A549 (cell line): ENCODE measurements at regions not wholly inside any gene's neighbourhood (a gene's known extent, or its start where the extent isn't known, plus 50 kb on each side); places are given as distances from the start of the nearest gene placed in this dataset.

Experiments used
- ATAC-seq, 2 experiments: fragments of 200-7000 bp in 1 of 2; fragments of >200 bp in 1 of 2; cut with Nextera tagmentation in 1 of 2; cut with Tn5 transposase in 1 of 2; 3 replicates each; pipeline versions ENCODE4 v1.8.0 to v1.9.1; 2018 to 2020; ENCODE audit warnings: mild to moderate bottlenecking in 1 of 2, moderate library complexity in 1 of 2
- CTCF ChIA-PET: fragments of 300-600 bp; sonication (Branson Sonifier 250); formaldehyde crosslinking; extraction: SDS; loops from one replicate; lab custom pipeline; 2021; ENCODE audit warnings: antibody characterized with exemption, inconsistent platforms; lab: Yijun Ruan, JAX
- POLR2A ChIA-PET: fragments of 350-600 bp; formaldehyde crosslinking; extraction: SDS; loops from one replicate; lab custom pipeline; 2021; ENCODE audit warnings: antibody characterized with exemption, inconsistent platforms; lab: Yijun Ruan, JAX
- DNase-seq, 2 experiments: peaks; one replicate each; pipeline versions ENCODE4 v3.0.0 to v3.0.0-alpha.2; 2011 to 2016; ENCODE audit warnings: low read depth in 1 of 2, low spot score in 1 of 2
- FAIRE-seq: peaks from 2 replicates; lab custom pipeline; 2011; peaks lifted over from hg19 to GRCh38; lab: Jason Lieb, UNC
- H3K27ac ChIP-seq, 2 experiments: fragments of >200 bp; sonication (Bioruptor Twin); formaldehyde crosslinking; 3 replicates each; pipeline ENCODE4 v1.5.1; 2016 to 2017
- H3K4me1 ChIP-seq: fragments of >200 bp; sonication (Bioruptor Twin); formaldehyde crosslinking; 3 replicates; pipeline ENCODE4 v1.6.1; 2016
- H3K4me2 ChIP-seq: fragments of >200 bp; sonication (Bioruptor Twin); formaldehyde crosslinking; 3 replicates; pipeline ENCODE4 v1.6.1; 2016
- H3K4me3 ChIP-seq: fragments of >200 bp; sonication (Bioruptor Twin); formaldehyde crosslinking; 3 replicates; pipeline ENCODE4 v1.5.1; 2016
- H3K9me3 ChIP-seq: fragments of >200 bp; sonication (Bioruptor Twin); formaldehyde crosslinking; 3 replicates; pipeline ENCODE4 v1.6.1; 2016
- FOSB ChIP-seq: fragments of 250-450 bp; sonication (Bioruptor Pico); IDR thresholded peaks from 2 replicates; pipeline ENCODE4 v1.5.0; 2020; ENCODE audit warnings: mild to moderate bottlenecking, moderate library complexity
- FOSL2 ChIP-seq, 2 experiments: fragments of 450-650 bp in 1 of 2; fragments of >200 bp in 1 of 2; sonication (Bioruptor Twin) in 1 of 2; formaldehyde crosslinking; IDR thresholded peaks; 2 replicates each; pipeline versions ENCODE4 v1.5.0 to v1.6.1; 2016 to 2020; ENCODE audit warnings: mild to moderate bottlenecking in 1 of 2, moderate library complexity in 1 of 2
- HDAC2 ChIP-seq: fragments of 200-600 bp; sonication (generic); IDR thresholded peaks from 2 replicates; pipeline ENCODE4 v1.6.1; 2016
- HEYL ChIP-seq: fragments of 250-450 bp; sonication (Bioruptor Pico); IDR thresholded peaks from 2 replicates; pipeline ENCODE4 v1.8.0; 2021; ENCODE audit warnings: mild to moderate bottlenecking, moderate library complexity
- HOXB5 ChIP-seq: fragments of 250-450 bp; sonication (Bioruptor Pico); IDR thresholded peaks from 2 replicates; pipeline ENCODE4 v1.5.0; 2020; ENCODE audit warnings: mild to moderate bottlenecking, moderate library complexity
- KDM5A ChIP-seq: fragments of 200-600 bp; sonication (generic); IDR thresholded peaks from 2 replicates; pipeline ENCODE4 v1.6.1; 2016; ENCODE audit warnings: antibody characterized with exemption, mild to moderate bottlenecking
- MAZ ChIP-seq: fragments of 150-350 bp; IDR thresholded peaks from 2 replicates; pipeline ENCODE4 v1.6.1; 2014; ENCODE audit warnings: antibody characterized with exemption, low read depth, low read length, borderline replicate concordance
- MYC ChIP-seq: IDR thresholded peaks from 2 replicates; pipeline ENCODE4 v1.6.1; 2012; ENCODE audit warnings: mild to moderate bottlenecking, inconsistent platforms, low read length, improper control_type of control experiment, borderline replicate concordance
- NFE2L2 ChIP-seq: fragments of 150-350 bp; conservative IDR thresholded peaks from 2 replicates; pipeline ENCODE4 v1.6.1; 2014; ENCODE audit warnings: low read length
- PHF8 ChIP-seq: fragments of 200-600 bp; sonication (generic); IDR thresholded peaks from 2 replicates; pipeline ENCODE4 v1.6.1; 2016; ENCODE audit warnings: low read depth, mild to moderate bottlenecking, antibody characterized with exemption, moderate library complexity, borderline replicate concordance
- RARB ChIP-seq: fragments of 250-450 bp; sonication (Bioruptor Pico); IDR thresholded peaks from 2 replicates; pipeline ENCODE4 v1.8.0; 2021; ENCODE audit warnings: mild to moderate bottlenecking, moderate library complexity
- RCOR1 ChIP-seq: fragments of 150-350 bp; IDR thresholded peaks from 2 replicates; pipeline ENCODE4 v1.6.1; 2014; ENCODE audit warnings: antibody characterized with exemption, low read length, low read depth
- RNF2 ChIP-seq: fragments of 200-600 bp; sonication (generic); IDR thresholded peaks from 2 replicates; pipeline ENCODE4 v1.6.1; 2016; ENCODE audit warnings: low read depth, mild to moderate bottlenecking, antibody characterized with exemption, moderate library complexity, borderline replicate concordance
- ZSCAN20 ChIP-seq: fragments of 250-450 bp; sonication (Bioruptor Pico); IDR thresholded peaks from 2 replicates; pipeline ENCODE4 v1.8.0; 2022; ENCODE audit warnings: mild to moderate bottlenecking, moderate library complexity
- WGBS: methylation state at CpG from one replicate; pipeline ENCODE4 v1.1.6; 2017; ENCODE audit errors: missing lambda C conversion rate; 5-methylcytosine and 5-hydroxymethylcytosine counted together
- TF ChIP-seq, protein P1 (sequence below): IDR thresholded peaks from 2 replicates; pipeline ENCODE4 v1.6.1; 2012
- TF ChIP-seq, protein P2 (sequence below): IDR thresholded peaks from 2 replicates; pipeline ENCODE4 v1.6.1; 2012; ENCODE audit warnings: low read depth, borderline replicate concordance
- TF ChIP-seq, protein P3 (sequence below): fragments of 150-350 bp; IDR thresholded peaks from 2 replicates; pipeline ENCODE4 v1.6.1; 2014; ENCODE audit warnings: low read depth, mild to moderate bottlenecking, low read length
- TF ChIP-seq, protein P4 (sequence below): fragments of 200-600 bp; sonication (generic); IDR thresholded peaks from 2 replicates; pipeline ENCODE4 v1.6.1; 2016; ENCODE audit warnings: antibody characterized with exemption, mild to moderate bottlenecking, moderate library complexity
- TF ChIP-seq, protein P5 (sequence below): IDR thresholded peaks from 2 replicates; pipeline ENCODE4 v1.6.1; 2012
- TF ChIP-seq, protein P6 (sequence below): fragments of 450-650 bp; IDR thresholded peaks from 2 replicates; pipeline ENCODE4 v1.6.1; 2014; ENCODE audit warnings: antibody characterized with exemption

DNA sequence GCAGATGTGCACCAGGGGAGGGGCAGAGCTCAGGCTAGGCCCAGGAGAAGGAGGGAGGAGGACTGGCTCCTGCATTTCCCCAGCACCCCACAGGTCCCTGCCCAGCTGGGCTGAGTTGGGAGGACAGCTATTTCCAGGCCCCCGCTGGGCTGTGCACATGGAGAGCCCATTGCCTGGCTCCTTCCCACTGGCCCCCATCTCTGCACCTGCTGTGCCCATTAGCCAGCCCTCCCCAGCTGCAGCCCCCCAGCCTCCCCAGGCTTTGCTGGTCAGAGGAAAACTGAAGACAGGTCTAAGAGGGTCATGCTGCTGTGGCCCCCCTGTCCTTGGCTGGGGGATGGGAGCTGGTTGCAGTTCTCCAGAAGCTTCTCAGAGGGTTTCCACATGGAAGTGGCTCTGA lies 81.8 kb upstream of the SHANK2 start (continued):
- TF ChIP-seq FOSL2 (IDR thresholded peaks at IDR 0.05) (no peak), FOSL2 (CRISPR knock-in tag; IDR thresholded peaks at IDR 0.05) (no peak), NFE2L2 (no peak), MAZ (no peak), FOSB (CRISPR knock-in tag) (no peak)
- TF ChIP-seq, protein P1, sequence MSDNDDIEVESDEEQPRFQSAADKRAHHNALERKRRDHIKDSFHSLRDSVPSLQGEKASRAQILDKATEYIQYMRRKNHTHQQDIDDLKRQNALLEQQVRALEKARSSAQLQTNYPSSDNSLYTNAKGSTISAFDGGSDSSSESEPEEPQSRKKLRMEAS = no peak
- TF ChIP-seq, protein P2, sequence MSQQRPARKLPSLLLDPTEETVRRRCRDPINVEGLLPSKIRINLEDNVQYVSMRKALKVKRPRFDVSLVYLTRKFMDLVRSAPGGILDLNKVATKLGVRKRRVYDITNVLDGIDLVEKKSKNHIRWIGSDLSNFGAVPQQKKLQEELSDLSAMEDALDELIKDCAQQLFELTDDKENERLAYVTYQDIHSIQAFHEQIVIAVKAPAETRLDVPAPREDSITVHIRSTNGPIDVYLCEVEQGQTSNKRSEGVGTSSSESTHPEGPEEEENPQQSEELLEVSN = no peak
- TF ChIP-seq, protein P3, sequence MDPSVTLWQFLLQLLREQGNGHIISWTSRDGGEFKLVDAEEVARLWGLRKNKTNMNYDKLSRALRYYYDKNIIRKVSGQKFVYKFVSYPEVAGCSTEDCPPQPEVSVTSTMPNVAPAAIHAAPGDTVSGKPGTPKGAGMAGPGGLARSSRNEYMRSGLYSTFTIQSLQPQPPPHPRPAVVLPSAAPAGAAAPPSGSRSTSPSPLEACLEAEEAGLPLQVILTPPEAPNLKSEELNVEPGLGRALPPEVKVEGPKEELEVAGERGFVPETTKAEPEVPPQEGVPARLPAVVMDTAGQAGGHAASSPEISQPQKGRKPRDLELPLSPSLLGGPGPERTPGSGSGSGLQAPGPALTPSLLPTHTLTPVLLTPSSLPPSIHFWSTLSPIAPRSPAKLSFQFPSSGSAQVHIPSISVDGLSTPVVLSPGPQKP = no peak

DNA sequence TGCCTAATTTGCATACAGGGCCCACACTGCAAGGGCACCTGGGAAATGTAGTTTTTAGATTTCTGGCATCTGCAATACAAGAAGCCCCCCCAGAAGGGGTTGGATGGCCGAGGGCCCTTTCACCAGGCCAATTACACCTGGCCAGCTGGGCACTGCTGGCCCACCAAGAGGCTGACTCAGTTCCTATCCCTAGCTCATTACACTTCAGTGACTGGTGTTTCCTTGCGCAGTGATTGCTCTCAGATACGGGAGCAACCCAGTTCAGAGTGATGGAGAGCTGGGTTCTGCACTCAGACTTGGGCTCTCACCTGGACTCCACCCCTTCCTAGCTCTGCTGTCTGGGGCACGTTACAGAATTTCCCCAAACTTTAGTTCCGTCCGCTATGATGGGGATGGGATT lies 81.1 kb upstream of the SHANK2 start:
- WGBS = 51% methylated on average over 6 of the region's 6 CpGs
- Histone ChIP-seq H3K4me3 (no peak overlapping the region), H3K27ac (no peak overlapping the region)
- ChIA-PET CTCF (interaction anchor here (0.9 to 7.4 kb wide), 4 partner anchors 10 to 246 kb away, joined by 4 to 42 read pairs (median 5); partner anchors contain the start of gene SHANK2), POLR2A (no interaction called here)
- TF ChIP-seq PHF8 = no peak
- no peak for TF ChIP-seq MYC
- TF ChIP-seq MAZ = no peak
- no peak for TF ChIP-seq HDAC2
- no peak for TF ChIP-seq HOXB5 (CRISPR knock-in tag)
- TF ChIP-seq RNF2 = no peak
- no peak for TF ChIP-seq HEYL (CRISPR knock-in tag)
- TF ChIP-seq RARB (CRISPR knock-in tag) = no peak
- TF ChIP-seq, protein P3 = no peak
- no peak for TF ChIP-seq RCOR1
- no peak for TF ChIP-seq ZSCAN20 (CRISPR knock-in tag)
- TF ChIP-seq, protein P4, sequence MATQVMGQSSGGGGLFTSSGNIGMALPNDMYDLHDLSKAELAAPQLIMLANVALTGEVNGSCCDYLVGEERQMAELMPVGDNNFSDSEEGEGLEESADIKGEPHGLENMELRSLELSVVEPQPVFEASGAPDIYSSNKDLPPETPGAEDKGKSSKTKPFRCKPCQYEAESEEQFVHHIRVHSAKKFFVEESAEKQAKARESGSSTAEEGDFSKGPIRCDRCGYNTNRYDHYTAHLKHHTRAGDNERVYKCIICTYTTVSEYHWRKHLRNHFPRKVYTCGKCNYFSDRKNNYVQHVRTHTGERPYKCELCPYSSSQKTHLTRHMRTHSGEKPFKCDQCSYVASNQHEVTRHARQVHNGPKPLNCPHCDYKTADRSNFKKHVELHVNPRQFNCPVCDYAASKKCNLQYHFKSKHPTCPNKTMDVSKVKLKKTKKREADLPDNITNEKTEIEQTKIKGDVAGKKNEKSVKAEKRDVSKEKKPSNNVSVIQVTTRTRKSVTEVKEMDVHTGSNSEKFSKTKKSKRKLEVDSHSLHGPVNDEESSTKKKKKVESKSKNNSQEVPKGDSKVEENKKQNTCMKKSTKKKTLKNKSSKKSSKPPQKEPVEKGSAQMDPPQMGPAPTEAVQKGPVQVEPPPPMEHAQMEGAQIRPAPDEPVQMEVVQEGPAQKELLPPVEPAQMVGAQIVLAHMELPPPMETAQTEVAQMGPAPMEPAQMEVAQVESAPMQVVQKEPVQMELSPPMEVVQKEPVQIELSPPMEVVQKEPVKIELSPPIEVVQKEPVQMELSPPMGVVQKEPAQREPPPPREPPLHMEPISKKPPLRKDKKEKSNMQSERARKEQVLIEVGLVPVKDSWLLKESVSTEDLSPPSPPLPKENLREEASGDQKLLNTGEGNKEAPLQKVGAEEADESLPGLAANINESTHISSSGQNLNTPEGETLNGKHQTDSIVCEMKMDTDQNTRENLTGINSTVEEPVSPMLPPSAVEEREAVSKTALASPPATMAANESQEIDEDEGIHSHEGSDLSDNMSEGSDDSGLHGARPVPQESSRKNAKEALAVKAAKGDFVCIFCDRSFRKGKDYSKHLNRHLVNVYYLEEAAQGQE = no peak
- no peak for TF ChIP-seq KDM5A
- TF ChIP-seq, protein P5, sequence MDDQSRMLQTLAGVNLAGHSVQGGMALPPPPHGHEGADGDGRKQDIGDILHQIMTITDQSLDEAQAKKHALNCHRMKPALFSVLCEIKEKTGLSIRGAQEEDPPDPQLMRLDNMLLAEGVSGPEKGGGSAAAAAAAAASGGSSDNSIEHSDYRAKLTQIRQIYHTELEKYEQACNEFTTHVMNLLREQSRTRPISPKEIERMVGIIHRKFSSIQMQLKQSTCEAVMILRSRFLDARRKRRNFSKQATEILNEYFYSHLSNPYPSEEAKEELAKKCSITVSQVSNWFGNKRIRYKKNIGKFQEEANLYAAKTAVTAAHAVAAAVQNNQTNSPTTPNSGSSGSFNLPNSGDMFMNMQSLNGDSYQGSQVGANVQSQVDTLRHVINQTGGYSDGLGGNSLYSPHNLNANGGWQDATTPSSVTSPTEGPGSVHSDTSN = no peak
- TF ChIP-seq, protein P6, sequence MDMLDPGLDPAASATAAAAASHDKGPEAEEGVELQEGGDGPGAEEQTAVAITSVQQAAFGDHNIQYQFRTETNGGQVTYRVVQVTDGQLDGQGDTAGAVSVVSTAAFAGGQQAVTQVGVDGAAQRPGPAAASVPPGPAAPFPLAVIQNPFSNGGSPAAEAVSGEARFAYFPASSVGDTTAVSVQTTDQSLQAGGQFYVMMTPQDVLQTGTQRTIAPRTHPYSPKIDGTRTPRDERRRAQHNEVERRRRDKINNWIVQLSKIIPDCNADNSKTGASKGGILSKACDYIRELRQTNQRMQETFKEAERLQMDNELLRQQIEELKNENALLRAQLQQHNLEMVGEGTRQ = no peak
- TF ChIP-seq, all 56 proteins: peak for 0
- DNase-seq = no peak
- H3K4me1 ChIP-seq = no peaks in the 10 kb centered on the region
- ATAC-seq = no peak
- peaks cover 20% of the 10 kb centered on the region for H3K9me3 ChIP-seq
- no peak for FAIRE-seq
- H3K4me2 ChIP-seq = no peak overlapping the region
